ENCODE measurements at regions not wholly inside any gene's neighbourhood (a gene's known extent, or its start where the extent isn't known, plus 50 kb on each side); places are given as distances from the start of the nearest gene placed in this dataset.

DNA sequence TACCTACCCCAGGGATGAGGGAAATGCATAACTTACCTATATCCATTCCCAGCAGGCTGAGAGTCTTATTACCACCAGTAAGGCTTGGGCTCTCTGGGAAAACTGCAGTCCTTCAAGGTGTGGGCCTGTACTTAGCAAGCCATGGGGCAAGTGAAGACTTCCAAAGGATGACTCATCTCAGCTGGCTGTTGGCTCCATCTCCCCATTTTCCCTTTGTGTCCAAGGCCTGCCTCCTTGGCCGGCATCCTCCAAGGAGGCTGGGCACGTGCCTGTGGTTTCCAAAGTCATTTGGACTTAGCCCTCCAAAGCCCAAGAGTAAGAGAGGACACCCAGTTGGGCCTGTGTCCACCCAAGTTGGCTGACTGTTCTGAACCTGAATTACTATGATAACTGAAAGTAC is 89.8 kb downstream of the TMEM100 start:
- DNase-seq: no peak

DNA sequence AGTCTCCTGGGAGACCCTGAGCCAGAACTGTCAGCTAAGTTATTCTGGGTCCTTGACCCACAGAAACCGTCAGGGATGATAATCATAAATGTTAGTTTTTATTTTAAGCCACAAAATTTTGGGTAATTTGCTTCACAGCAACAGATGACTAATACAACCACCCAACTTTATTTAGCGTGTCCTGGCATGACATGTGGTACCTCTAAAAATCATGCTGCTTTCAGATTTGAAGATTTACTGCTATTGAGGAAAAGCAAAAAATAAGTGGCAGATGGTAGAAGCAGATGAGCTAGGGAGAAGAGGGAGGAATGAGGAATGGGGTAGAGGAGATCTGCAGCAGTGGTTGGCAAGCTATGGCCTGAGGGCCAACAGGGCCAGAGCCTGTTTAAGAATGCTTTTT is 90.4 kb downstream of the TMEM100 start:
- no peak for DNase-seq

DNA sequence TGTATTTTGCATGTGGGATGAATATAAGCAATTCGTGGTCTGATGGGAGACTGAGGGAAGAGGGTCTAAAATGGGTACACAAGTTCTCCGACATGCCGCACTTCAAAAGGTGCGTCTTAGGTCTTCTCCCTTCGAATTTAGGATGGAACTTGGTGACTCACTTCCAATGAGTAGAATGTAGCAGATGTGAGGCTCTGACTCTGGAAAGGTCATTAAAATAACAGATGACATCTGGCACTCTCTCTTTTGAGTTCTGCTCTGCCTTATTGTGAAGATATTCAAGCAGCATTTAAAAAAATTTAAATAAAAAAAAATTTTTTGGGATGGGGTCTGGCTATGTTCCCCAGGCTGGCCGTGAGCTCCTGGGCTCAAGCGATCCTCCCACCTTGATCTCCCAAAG is 92.7 kb downstream of the TMEM100 start:
- no peak for DNase-seq

DNA sequence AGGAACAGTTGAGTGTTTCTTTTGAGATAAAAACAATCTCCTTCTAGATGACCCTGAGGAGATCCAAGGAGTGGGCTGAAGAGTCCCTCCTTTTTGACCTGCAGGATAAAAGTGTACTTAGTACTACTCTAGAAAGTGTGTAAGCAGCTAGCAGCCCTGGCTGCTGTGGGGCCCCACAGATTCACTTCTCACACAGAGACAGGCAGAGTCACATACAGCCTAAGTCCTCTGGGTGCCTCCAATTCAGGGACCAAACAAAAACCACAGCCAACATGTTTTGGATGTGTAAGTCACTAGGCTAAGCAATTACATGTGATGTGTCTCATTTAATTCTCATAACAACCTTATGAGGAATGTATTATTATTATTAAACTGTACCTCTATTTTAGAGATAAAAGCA is 97.1 kb downstream of the TMEM100 start:
- no peak for DNase-seq

DNA sequence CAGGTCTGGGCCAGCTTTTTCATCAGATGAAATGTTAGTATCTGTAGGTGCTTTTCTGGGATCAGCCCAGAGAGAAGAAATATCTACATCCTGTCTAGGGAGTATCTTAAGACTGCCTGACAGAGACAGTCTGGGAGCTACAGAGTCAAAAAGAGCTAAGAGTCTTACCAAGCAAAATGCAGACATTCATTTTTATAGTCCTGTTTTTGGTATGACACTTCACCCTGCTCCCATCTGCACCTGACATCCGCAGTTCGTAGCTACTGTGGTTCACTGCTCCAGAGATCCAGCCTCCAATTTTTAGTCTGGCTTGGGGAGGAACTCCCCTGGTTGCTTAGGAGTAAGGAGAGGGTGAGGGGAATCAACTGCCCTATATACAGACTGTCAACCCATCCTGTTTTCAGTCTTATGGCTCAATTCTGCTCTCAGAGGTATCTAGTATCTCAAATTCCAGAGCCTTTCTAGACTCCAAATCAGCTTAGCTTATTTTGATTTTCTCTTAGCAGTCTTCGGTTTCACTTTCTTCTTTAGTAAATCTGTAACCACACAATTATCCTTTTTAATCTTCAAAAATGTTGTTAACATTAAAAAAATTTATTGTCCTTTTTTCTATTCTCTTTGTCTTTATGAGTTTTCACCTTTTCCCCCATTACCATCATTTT is 97.8 kb downstream of the TMEM100 start:
- DNase-seq: no peak

DNA sequence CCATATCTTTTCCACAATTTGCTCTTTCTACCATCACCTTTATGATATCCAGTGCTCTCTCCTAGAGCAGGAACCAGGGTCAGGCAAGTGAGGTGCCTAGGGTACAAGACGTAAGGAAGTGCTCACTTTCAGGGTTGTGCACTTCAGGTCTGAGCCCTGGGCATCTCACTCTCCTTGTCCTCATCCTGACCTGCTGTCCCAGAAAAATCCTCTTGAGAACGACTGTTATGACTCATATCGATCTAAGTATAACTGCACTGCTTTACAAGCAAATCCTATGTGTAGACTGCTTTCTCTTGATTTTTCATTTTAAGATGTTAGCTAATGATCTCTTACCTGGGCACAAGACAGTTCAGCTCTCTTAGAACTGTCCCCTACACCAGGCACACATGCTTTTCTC is 100.1 kb downstream of the TMEM100 start:
- no peak for DNase-seq

DNA sequence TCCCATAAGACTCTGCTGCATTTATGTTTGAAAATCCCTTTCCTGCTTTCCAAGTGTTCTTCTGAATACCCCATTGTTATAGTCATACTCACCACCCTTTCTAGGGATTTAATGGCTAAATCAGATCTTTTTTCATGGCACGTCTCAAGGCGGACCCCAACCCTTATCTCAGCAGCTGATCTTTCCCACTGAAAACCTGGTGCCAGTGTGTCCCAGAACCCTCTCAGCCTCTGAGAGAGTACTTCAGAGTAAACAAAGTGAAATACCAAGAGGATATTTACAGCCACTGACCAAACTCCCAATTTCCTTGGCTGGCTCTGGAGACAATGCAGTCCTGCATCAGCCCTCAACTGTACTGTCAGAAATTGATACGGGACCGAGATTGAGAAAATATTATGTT is 101.7 kb downstream of the TMEM100 start:
- no peak for DNase-seq

DNA sequence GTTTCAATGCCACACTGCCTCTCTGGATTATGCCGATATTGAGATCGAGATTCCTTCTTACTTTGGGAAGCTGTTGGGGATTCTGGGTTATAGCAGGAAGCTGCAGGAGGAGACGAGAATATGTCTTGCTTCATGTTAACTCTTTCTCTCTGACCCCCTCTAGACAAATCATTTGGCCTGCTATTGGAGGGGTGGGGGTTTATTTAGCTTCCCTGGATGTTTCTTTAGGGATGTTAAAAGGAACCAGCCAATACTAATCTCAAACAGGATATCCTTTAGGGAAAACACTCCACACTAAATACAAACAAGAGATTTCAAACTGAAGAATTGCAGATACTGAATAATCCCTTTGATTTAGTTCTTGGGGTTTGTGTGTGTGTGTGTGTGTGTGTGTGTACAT is 102.6 kb downstream of the TMEM100 start:
- no peak for DNase-seq

DNA sequence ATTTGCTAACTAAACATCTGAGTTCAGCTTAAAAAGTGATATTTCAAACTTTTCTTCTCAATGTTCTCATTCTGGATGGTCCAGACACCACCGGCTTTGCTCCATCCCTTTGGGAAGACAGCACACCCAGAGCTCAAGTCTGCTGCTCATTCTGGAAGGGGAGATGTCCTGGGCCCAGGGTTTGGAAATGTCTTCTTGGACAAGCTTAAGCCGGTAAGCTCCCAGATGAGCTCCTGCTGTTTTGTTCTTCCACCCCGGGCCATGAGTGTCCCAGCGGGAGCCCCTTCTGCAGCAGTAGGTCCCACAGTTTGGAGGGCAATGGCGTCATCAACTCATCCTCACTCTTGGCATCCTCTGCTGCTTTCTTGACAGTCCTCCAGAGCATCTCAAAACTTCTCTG is 105.2 kb downstream of the TMEM100 start:
- DNase-seq: no peak

DNA sequence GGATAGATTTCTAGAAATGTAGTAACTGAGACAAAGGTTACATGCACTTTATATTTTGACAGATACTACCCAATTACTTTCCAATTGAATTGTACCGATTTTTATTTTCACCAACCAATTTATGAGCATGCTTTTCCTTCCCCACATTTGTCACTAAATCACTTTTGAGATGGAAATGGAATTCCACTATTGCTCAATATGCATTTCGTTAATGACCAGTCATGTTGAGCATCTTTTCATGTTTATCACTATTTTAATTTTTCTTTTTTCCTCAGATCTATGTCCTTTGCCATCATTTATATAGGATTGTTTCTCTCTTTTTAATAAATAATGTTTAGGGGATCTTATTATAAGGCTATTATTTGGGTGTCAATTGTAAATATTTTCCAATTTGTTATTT is 102.8 kb upstream of the SMIM36 start:
- DNase-seq: no peak

DNA sequence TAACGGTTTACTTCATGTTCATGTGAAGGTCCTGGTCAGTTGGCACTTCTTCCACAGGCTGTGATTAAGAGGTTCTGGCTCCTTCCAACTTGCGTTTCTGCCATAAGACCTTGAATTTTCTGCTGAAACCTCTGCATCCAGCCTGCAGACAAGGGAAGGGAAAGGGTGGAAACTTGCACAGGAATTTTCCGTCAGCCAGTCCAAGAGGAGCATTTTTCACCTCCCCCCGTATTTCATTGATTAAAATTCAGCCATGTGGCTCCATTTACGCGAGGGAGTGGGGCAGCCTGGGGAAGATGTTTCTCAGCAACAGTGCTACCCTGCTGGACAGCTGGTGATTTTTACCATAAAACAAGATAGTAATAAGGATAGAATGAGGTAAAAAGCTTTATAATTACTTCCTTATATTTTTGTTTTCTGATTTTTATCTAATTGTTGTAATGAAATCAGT is 101.5 kb upstream of the SMIM36 start:
- no peak for DNase-seq

DNA sequence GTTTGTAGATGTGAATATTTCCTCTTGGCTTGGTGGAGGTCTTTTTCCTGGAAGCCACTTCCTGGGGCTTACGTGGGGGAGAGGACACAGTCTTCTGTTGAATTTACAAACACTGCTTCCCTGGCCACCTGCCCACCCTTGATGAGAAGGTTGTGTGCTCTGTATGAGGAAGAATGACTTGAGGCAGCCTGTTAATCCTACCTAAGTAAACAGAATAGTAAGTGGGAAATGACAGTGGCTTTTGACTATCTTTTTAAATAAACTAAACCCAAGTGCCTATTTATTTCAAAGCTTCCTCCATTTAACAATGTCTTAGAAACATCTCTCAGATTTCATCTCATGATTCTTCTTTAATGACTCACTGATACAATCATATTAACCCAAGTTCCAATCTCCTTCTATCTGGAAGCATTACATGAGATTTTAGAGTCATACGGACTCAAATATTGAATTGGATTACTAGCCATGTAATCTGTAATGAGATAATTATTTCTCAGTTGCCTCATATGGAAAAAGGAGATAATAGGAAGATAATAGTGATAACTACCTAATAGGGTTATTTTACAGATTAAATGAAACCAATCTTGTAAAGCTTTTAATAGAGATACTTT is 96.6 kb upstream of the SMIM36 start:
- DNase-seq: no peak

DNA sequence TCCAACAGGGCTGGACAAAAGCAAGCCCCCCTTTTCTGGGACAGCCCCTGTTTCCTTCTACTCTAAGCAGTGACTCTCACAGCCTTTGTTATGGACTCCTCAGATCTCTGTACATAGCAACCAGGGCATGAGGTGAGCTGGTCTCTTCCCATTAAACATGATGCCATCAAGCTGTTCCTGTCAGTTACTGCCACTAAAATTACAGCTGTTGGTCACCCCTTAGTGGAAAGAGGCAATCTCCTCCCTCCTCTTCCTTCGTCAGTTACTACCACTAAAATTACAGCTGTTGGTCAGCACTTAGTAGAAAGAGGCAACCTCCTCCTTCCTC is 95.2 kb upstream of the SMIM36 start:
- DNase-seq: no peak

DNA sequence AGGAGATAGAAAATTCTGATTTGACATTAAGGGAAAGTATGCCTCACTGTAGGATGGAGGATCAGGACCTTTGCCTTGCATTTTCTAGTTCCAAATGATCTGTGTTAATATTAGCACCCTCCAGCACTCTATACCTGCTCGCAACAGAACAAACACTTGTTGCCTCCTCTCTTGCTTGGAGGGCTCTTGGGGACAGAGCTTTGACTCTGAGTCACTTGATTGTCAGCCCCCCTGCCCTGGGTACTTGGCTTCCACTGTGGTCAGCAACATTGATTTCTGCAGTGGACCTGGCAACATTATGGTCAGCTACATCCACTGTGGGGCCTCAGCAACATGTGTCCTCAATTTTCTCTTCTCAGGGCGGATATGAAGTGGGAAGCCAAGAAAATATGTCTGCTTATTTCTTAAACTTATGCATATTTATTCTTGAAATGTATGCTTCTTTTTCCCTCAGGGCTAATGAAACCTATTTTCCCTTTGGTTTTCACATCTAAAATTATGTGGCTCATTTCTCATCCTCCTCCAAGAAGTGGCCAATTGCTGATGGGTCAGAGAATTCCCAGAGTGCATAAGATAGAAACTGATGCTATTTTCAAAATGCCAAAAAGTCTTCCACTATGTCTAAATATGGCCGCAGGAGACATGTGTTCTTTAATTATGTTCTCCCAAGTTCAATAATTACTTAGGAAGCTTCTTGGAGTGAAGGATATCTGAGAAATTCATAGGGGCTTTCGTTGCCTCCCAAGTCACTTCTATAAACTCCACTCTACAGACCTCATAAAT is 94.6 kb upstream of the SMIM36 start:
- no peak for DNase-seq

DNA sequence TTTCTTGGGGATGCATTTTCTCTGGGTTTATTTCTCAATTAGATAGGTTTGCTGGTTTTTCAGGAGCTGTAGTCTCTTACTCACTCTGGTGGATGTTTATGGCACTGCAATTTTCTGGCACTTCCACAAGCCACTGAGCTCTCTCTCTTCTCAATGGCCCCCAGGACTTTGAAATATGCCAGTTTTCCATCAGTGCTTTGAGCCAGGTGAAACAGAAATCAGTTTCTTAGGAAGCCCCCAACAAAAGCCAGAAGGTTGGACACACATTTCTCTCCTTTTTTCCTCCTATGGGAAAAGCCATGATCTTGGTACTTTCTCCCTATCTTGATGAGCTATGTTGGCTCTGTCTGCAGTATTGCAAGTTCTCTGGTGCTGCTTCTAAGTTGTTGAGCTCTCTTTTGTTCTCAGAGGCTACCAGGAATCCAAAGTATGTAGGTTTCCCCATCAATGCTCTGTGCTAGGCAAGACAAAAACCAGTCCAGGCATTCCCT is 90.7 kb upstream of the SMIM36 start:
- DNase-seq: no peak

DNA sequence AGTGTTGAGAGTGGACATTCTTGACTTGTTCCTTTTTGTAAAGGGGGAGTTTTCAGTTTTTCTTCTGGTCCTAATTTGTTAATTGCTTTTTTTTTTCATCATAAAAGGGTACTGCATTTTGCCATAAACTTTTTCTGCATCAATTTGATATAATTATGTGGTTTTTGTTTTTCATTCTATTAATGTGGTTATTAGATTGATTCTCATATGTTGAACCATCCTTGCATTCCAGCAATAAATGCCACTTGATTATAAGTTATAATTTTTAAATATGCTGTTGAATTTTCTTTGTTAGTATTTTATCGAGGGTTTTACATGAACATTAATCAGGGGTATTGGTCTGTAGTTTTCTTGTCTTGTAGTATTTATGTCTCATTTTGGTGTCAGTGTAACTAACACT is 87.2 kb upstream of the SMIM36 start:
- DNase-seq: no peak

DNA sequence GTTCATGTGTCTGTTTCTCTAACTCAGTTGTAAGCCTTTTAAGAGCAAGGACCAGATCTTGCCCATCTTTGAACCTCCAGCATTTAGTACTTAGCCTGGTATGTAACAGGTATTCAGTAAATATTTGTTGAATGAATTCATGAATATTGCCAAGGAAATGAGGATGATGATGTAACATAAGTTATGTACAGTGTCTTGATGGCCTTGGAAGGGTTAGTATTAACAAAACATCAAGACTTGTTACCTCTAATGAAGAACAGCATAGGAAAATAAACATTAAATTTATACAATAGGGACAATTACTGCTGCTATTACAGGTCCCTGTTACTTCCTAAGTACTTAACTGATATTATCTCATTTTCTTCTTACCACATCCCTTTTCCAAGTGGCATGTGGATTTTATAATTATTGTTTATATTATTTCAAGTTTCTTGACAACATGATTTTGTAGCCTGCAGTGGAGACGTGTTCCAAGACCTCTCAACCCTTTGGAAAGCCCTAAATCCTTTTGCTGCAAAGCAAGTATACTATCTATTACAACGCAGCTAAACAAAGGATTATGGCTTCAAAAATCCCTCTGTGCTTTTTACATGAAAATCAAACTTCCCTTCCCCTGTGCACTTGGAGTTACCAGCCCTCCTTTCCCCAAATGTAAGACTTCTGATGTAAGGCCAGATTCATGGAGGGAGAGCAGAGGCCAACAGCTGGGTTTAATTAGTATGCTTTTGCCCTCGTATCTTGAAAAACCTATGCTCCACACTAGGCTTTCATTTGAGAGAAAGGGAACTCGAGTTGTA is 77.4 kb upstream of the SMIM36 start:
- DNase-seq: no peak

DNA sequence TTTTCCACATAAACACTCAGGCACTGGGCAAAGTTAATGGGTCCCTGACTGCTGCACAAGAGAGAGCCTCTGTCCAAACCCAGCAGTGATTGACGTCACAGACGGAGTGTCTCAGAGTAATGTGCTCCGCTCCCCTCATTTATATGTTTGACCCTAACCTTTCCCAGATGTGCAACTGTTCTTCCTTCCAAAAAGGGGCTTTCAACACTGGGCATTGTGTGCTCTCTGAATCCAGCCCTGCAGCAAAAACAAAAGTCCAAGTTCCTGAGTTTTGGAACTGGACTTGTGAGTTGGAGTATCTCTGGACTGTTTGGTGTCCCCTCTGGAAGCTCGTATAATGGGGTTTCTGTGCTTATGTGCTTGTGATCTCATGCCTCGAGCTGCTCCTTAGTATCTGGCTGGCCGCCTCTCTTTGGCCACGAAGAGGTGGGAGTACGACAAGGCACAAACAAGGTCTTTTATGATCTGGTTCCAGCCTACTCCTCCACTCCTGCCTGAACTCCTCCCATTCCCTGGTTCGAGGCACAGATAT is 76.4 kb upstream of the SMIM36 start:
- no peak for DNase-seq

DNA sequence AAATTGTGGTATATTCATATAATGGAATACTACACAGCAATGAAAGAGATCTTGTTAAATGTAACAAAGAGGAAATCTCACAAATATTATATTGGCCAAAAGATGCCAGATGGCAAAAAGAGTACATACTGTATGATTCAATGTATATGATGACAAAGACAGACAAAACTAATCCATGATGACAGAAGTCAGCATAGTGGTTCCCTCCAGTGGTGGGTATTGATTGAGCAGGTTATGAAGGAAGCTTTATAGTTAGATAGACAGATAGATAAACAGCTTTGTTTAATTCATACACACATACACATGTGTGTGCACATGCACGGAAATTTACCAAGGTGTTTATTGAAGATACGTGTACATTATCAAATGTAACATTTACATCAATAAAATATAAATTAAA is 74.4 kb upstream of the SMIM36 start:
- DNase-seq: no peak

DNA sequence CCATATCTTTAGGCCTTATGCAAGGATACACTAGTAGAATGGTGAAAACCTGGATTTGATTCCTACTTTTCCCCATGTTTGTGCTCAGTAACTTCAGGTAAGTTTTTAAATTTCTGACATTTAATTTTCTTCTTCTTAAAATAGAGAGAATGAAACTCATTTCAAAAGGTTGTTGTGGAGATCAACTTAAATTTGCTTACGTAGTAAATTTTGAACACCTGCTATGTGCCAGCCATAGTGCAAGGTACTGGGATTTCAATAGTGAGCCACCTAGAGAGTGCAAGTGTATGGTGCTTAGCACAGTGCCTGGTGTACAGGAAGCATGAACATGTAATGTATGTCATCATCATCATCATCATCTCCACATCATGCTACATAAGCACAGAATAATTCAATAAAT is 73.6 kb upstream of the SMIM36 start:
- no peak for DNase-seq

DNA sequence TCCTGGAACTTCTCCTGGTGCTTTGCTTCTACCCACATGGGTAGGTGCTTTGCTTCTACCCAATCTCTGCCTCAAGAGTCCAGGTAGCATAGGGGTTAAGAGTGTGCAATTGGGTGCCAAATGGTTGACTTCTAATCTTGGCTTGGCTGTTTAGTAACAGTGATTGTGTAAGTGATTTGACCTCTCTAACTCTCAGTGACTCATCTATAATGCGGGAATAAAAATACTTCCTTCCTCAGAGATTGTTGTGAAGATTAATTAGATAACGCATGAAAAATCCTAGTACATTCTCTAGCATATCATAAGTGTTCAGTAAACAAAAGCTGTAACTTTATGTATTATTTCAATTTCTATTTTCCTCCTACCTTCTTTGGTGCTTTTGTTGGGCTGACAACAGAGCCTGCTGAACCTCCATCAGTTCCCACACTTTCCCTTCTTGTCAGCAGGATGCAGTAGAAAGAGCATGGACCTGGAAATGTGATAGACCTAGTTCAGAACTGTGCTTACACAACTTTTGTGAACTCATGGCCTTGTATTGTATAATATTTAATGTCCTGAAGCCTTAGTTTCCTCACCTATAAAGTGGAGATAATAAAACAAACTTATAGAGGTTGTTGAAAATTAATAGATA is 72.9 kb upstream of the SMIM36 start:
- no peak for DNase-seq

DNA sequence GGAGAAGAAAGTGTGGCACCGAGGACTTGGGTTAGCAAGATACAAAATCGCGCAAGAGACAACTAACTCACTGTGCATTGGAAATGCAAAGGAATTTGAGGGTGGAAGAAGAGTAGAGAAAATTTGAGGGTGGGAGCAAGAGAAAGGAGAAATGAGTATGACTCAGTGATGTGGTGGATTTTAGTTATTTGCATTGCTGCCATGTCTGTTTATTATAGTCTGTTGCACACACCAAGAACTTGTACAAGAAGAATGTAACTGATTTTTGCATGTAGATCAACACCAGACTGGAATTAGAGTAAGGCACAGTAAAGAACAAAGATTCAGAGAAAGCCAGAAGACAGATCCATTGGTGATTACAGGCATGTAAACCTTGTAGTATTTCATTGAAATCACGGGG is 71.6 kb upstream of the SMIM36 start:
- no peak for DNase-seq
